Right lobe of liver (tissue), 4 donors: ENCODE measurements at regions not wholly inside any gene's neighbourhood (a gene's known extent, or its start where the extent isn't known, plus 50 kb on each side); places are given as distances from the start of the nearest gene placed in this dataset.

Experiments
- POLR2A ChIP-seq: fragments of 450-650 bp; IDR thresholded peaks from one replicate; pipeline ENCODE4 v1.6.1; 2017; ENCODE audit warnings: antibody characterized with exemption, mild to moderate bottlenecking
- TF ChIP-seq, protein P1 (sequence below), 4 donors: fragments of 200-600 bp in 3 of 4; fragments of 450-650 bp in 1 of 4; IDR thresholded peaks; one replicate each; pipeline versions ENCODE4 v1.5.1 to v1.8.0; 2016 to 2022; ENCODE audit warnings: antibody characterized with exemption in 4 of 4, mild to moderate bottlenecking in 2 of 4
- donor health status: DM: no; HTN: no; CAD: no.
- donor health status: DM: no; HTN: no; CAD: no.
- donor health status: DM: no; HTN: yes; CAD: no.

DNA sequence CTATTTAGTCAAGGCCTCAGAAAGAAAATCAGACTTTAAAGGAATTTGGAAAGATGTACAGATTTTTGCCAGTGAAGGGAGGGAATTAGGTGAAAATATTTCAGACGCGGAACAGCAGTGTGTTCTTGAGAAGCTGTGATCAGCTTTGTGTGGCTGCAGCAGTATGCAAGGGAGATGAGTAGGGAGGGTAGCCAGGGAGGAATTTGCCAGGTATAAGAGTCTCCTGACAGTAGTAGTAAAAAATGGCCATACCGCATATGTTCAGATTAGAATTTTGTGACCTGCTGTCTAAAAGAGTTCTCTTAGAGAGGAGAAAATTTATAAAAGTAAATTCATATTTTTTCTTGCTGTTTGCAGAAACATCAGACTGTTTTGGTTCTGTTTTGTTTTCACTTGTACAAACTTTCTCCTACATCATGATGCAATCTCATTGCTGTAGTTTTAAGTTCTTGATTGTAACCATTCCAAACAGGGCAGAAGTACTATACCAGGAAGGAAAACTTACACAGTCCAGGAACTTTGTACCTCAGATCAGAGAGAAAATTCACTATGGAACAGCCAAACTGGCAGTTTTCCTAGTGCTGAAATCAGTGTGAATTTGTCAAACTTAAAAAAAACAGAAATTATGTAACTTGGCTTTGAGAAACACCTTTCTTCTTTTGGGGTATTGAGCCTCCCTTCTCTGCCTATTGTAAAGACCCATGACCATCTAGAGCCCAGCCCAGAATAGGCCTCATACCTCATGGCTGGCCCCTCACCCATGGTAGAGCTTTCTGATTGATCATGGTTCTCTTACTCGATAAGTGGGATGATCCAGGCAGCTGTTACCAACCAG is 78.4 kb upstream of the NR3C1 start:
- TF ChIP-seq POLR2A: no peak
- TF ChIP-seq, protein P1, sequence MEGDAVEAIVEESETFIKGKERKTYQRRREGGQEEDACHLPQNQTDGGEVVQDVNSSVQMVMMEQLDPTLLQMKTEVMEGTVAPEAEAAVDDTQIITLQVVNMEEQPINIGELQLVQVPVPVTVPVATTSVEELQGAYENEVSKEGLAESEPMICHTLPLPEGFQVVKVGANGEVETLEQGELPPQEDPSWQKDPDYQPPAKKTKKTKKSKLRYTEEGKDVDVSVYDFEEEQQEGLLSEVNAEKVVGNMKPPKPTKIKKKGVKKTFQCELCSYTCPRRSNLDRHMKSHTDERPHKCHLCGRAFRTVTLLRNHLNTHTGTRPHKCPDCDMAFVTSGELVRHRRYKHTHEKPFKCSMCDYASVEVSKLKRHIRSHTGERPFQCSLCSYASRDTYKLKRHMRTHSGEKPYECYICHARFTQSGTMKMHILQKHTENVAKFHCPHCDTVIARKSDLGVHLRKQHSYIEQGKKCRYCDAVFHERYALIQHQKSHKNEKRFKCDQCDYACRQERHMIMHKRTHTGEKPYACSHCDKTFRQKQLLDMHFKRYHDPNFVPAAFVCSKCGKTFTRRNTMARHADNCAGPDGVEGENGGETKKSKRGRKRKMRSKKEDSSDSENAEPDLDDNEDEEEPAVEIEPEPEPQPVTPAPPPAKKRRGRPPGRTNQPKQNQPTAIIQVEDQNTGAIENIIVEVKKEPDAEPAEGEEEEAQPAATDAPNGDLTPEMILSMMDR (IDR thresholded peaks at IDR 0.05): no peak
